A673 (cell line): ENCODE measurements at regions not wholly inside any gene's neighbourhood (a gene's known extent, or its start where the extent isn't known, plus 50 kb on each side); places are given as distances from the start of the nearest gene placed in this dataset.

Experiments used
- BruUV-seq: library from RNA; stranded (reverse); fragments of 400-500 nt; replicated peaks from 2 replicates; lab custom pipeline; 2021; lab: Mats Ljungman, UMichigan
- CTCF ChIA-PET: fragments of 300-600 bp; sonication (Branson Sonifier 250); formaldehyde crosslinking; loops from one replicate; lab custom pipeline; 2022; ENCODE audit warnings: antibody characterized with exemption; lab: Charles Lee
- POLR2A ChIA-PET: fragments of 300-600 bp; sonication (Branson Sonifier 250); formaldehyde crosslinking; loops from one replicate; lab custom pipeline; 2022; ENCODE audit warnings: antibody characterized with exemption; ENCODE audit not compliant: low non-redundant PET; lab: Charles Lee
- DNase-seq: peaks from one replicate; pipeline ENCODE4 v3.0.0-alpha.2; 2015; ENCODE audit warnings: low spot score
- H3K27ac ChIP-seq: fragments of 200-600 bp; sonication (generic); 2 replicates; pipeline ENCODE4 v1.5.1; 2016; ENCODE audit warnings: mixed run types, low read depth, mild to moderate bottlenecking, mixed read lengths, antibody characterized with exemption, low read length; ENCODE audit not compliant: poor library complexity, severe bottlenecking
- H3K27me3 ChIP-seq: fragments of 200-600 bp; sonication (generic); replicated peaks from 2 replicates; pipeline ENCODE4 v1.6.1; 2017; ENCODE audit warnings: mixed run types, low read depth, mild to moderate bottlenecking, mixed read lengths, antibody characterized with exemption, low read length; ENCODE audit not compliant: insufficient read depth, poor library complexity
- H3K36me3 ChIP-seq: fragments of 200-600 bp; sonication (generic); 2 replicates; pipeline ENCODE4 v1.6.1; 2016; ENCODE audit warnings: mixed run types, mild to moderate bottlenecking, mixed read lengths, antibody characterized with exemption, low read length; ENCODE audit not compliant: insufficient read depth, poor library complexity, severe bottlenecking
- H3K4me1 ChIP-seq: fragments of 200-600 bp; sonication (generic); 2 replicates; pipeline ENCODE4 v1.6.1; 2017; ENCODE audit warnings: mixed run types, mild to moderate bottlenecking, mixed read lengths, antibody characterized with exemption, low read length; ENCODE audit not compliant: insufficient read depth, poor library complexity, severe bottlenecking
- H3K4me3 ChIP-seq: fragments of 200-600 bp; sonication (generic); 2 replicates; pipeline ENCODE4 v1.5.1; 2016; ENCODE audit warnings: low read depth, mixed run types, mild to moderate bottlenecking, mixed read lengths, low read length; ENCODE audit not compliant: poor library complexity, severe bottlenecking
- H3K9me3 ChIP-seq: fragments of 200-600 bp; sonication (generic); 2 replicates; pipeline ENCODE4 v1.6.1; 2016; ENCODE audit warnings: mixed run types, low read depth, mild to moderate bottlenecking, mixed read lengths, antibody characterized with exemption, low read length; ENCODE audit not compliant: poor library complexity, severe bottlenecking
- EZH2 ChIP-seq: fragments of 200-600 bp; sonication (generic); IDR thresholded peaks from 2 replicates; pipeline ENCODE4 v1.6.1; 2017; ENCODE audit warnings: borderline replicate concordance, low read depth, mild to moderate bottlenecking, mixed read lengths, antibody characterized with exemption, low read length; ENCODE audit not compliant: poor library complexity, severe bottlenecking
- intact Hi-C: fragments of 100-400 bp; cut with micrococcal nuclease; formaldehyde crosslinking; loops from one replicate; pipeline ENCODE4 v1.10.0; 2022; ENCODE audit not compliant: unreplicated experiment
- TF ChIP-seq, protein P1 (sequence below): fragments of 300-800, 200-600 bp; sonication (generic); conservative IDR thresholded peaks from 2 replicates; pipeline ENCODE4 v1.5.1; 2017; ENCODE audit warnings: low read depth, mild to moderate bottlenecking, antibody characterized with exemption, low read length, moderate library complexity, mixed read lengths

DNA sequence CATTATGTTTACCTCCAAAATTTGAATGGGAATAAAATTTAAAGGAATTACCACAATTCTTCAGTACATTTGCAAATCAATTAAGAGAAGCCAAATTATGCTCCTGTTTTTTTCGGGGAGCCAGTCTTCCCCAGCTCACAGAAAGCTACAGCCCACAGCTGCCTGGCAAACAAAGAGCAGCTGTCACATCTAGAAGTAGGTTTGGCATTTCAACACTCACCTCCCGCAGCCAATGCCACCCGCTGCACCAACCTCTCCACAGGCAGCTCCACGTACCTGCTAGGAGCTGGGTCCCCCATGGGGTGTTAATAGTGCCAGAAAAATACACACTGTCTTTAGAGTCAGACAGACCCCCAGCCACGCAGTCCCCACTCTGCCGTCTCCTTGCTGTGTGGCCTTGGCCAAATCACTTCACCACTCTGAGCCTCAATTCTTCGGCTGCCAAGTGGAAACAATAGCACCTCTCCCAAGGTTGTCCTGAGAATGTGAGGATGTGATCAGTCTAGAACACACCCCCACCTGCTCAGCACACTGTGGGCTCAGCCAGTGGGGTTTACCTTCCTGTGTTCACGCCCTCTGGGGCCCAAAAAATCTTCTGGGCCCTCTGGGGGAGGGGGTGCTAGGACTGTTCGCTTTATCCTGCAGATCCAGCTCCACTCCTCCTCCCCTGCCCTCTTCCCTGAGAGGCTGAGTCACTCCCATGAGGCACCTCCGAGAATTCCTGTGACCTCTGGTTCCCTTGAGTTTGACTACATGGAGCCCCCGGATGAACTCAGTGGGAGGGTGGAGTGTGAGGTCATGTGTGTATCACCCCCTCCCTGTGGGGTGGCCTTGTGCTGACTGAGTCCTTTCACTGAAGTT is 204.3 kb upstream of the GRIK3 start:
- no peaks in the 10 kb centered on the region for H3K9me3 ChIP-seq
- no peak overlapping the region for H3K27ac ChIP-seq
- no peaks in the 10 kb centered on the region for H3K4me1 ChIP-seq
- no peak for TF ChIP-seq EZH2
- TF ChIP-seq, protein P1, sequence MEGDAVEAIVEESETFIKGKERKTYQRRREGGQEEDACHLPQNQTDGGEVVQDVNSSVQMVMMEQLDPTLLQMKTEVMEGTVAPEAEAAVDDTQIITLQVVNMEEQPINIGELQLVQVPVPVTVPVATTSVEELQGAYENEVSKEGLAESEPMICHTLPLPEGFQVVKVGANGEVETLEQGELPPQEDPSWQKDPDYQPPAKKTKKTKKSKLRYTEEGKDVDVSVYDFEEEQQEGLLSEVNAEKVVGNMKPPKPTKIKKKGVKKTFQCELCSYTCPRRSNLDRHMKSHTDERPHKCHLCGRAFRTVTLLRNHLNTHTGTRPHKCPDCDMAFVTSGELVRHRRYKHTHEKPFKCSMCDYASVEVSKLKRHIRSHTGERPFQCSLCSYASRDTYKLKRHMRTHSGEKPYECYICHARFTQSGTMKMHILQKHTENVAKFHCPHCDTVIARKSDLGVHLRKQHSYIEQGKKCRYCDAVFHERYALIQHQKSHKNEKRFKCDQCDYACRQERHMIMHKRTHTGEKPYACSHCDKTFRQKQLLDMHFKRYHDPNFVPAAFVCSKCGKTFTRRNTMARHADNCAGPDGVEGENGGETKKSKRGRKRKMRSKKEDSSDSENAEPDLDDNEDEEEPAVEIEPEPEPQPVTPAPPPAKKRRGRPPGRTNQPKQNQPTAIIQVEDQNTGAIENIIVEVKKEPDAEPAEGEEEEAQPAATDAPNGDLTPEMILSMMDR, result no peak
- ChIA-PET POLR2A (no interaction called here), CTCF (no interaction called here)
- DNase-seq, result no peak
- intact Hi-C loops, result no loop called here
- H3K27me3 ChIP-seq, result peaks cover 36% of the 10 kb centered on the region
- no peak overlapping the region for H3K4me3 ChIP-seq
- no peaks in the 10 kb centered on the region for H3K36me3 ChIP-seq
- BruUV-seq, result no TSS peak

DNA sequence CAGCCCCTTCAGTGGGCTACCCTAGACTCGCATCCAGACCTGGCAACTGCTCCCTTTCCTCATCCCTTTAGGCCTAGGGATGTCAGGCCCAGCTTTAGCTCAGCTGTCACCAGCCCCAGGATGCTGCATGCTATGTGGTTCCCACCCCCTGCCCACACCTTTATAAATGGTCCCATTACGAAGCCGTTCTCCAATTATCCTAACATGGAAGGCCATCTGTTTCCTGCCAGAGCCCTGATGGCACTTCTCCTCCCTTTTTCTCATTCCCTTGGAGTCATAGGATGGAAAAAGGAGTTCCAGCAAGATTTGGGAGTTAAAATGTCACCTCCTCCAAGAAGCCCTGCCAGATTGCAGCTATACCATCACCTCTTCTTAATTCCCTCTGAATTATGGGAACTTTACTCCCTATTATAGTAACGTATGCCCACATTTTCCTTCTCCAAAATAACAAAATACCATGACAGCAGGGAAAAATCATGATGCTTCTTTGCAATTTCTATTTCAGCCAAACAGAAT is 205.0 kb upstream of the GRIK3 start:
- Histone ChIP-seq H3K27ac (no peak overlapping the region), H3K27me3 (peaks cover 40% of the 10 kb centered on the region), H3K4me1 (no peaks in the 10 kb centered on the region), H3K36me3 (no peaks in the 10 kb centered on the region), H3K4me3 (no peak overlapping the region), H3K9me3 (no peaks in the 10 kb centered on the region)
- ChIA-PET CTCF (no interaction called here), POLR2A (no interaction called here)
- DNase-seq, result no peak
- BruUV-seq, result no TSS peak
- intact Hi-C loops, result no loop called here
- no peak for TF ChIP-seq EZH2
- TF ChIP-seq, protein P1, result no peak

DNA sequence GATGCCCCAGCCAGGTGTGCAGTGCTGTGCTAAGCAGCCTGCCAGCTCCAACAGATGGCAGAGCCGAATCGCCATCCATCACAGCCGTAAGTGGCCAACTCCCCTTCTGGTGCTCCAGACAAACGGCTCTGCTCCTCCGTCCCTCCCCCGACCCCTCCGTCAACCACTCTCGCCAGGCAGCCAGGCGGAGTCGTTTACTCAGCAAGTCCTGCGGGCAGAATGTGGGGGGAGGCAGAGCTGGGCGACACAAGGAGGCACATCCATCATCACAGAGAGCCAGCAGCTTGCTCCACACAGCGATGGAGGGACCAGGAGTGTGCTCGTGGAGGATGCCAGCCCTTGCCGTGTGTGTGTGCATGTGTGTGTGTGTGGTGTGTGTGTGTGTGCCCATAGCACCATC is 206.6 kb upstream of the GRIK3 start:
- no TSS peak for BruUV-seq
- peaks cover 51% of the 10 kb centered on the region for H3K27me3 ChIP-seq
- TF ChIP-seq, protein P1, result no peak
- no peak for TF ChIP-seq EZH2
- no peaks in the 10 kb centered on the region for H3K36me3 ChIP-seq
- ChIA-PET POLR2A (no interaction called here), CTCF (no interaction called here)
- H3K4me3 ChIP-seq, result no peak overlapping the region
- H3K9me3 ChIP-seq, result no peaks in the 10 kb centered on the region
- no peaks in the 10 kb centered on the region for H3K4me1 ChIP-seq
- no peak for DNase-seq
- H3K27ac ChIP-seq, result no peak overlapping the region
- intact Hi-C loops, result no loop called here
